ENCODE measurements at regions not wholly inside any gene's neighbourhood (a gene's known extent, or its start where the extent isn't known, plus 50 kb on each side); places are given as distances from the start of the nearest gene placed in this dataset.

DNA sequence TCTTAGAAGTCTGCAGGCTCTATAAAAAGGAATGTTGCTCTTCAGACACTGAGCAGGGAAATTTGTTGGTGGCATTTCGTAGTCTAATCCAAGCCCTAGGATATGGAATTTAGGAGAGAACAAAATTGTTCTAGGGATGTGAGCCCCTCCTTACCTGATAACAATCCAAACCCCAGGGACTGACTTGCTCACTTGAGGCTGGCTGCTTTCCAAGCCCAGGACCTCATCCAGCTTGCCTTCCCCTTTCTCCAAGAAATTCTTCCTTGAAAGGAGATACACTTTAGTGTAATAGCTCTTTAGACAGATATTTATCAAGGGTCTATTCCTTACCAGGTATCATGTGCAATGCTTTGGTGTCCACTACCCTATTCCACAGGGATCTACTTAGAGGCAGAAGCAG lies 279.8 kb downstream of the C1D start:
- intact Hi-C loops (cut with DNase I): no loop called here
- DNase-seq (no peak), ATAC-seq (no peak)

DNA sequence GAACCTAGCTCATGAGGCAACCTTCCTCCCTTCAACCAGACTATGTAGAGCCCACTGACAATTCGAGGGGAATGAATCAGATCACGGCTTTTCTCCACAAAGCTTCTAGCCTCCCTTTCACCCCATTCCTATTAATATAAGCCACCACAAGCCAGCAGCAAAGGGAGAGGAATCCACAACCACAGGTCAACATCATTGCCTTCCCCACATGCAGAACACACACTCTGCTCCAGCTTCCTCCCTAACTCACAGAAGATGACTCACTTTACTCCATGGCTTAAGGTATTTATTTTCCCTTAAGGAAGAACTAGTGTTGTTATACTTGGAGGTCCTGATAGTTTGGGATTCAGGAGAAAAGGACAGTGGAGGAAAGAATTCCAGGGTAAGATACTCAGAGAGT lies 272.2 kb downstream of the C1D start:
- ATAC-seq (no peak), DNase-seq (no peak)
- intact Hi-C loops (cut with DNase I): no loop called here

DNA sequence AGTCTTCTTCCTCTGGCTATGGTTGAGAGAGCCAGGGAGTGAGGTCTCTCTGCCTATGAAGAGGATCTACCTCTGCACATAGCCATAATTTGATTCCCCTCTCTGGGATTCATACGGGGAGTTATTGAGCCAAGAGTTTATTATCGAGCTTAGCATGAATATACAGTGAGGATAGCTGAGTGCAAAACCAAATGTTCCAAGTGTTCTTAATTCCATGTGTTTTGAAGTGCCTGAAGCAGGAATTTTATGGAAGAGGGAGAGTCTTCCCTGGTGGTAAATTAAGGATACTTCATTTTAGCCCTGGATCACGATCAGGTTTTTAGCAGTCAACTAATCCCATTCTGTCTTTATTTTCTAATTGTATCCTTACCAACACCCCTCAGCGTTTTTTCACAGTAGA lies 270.6 kb downstream of the C1D start:
- DNase-seq (no peak), ATAC-seq (no peak)
- intact Hi-C loops (cut with DNase I): no loop called here

DNA sequence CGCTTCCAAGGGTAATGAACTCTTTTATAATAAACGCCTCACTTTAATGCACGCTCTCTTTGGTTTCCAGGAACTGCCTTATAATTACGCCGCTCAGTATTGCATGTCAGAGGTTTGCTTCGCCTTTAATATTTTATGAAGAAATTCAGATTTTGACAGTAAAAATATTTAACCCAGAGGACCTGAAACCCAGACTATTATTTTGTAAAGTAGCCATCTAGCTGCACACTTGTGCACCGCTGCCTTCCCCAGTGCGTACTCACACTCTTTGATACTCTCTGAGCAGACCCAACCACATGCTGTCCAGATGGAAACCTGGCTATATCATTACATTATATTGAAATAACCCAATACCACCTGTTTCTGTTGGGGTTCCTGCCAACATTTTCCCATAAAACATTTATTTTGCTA lies 270.1 kb downstream of the C1D start:
- intact Hi-C loops (cut with DNase I): no loop called here
- no peak for DNase-seq

DNA sequence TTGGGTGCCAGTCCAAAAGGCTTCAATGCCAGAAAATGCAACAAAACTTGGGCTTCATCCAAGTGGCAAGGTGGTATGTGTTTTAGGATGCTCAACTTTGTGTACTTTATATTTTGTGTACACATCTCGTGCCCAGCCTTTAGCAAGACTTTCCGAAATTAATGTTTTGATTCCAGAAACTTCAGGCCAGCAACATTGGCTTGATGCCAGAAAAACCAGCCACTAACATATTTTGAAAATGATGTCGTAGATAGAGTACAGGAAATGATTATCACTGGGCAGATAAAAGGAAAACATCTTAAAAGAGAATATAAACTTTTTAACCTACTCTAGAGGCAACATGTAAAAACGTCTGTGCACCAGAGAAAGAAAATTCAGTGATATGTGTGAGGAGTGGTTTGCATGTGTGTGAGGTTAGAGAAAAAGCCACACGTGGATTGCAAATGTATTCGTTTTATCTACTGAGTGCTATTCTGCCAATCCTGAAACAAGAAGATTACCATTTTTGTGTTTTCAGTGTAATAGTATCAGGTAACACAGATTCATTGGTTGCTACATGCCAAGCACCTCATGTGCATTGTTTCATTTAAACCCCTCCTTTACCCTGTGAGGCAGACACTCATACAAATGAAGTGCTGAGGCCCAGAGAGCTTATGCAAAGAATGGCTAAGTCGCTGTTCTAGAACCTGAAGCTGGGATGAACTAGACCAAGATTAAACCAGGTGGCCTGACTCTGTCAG lies 264.8 kb downstream of the C1D start:
- DNase-seq (no peak), ATAC-seq (no peak)
- intact Hi-C loops (cut with DNase I): no loop called here

More for the DNA sequence above, 270.1 kb downstream of the C1D start:
- ATAC-seq: no peak

DNA sequence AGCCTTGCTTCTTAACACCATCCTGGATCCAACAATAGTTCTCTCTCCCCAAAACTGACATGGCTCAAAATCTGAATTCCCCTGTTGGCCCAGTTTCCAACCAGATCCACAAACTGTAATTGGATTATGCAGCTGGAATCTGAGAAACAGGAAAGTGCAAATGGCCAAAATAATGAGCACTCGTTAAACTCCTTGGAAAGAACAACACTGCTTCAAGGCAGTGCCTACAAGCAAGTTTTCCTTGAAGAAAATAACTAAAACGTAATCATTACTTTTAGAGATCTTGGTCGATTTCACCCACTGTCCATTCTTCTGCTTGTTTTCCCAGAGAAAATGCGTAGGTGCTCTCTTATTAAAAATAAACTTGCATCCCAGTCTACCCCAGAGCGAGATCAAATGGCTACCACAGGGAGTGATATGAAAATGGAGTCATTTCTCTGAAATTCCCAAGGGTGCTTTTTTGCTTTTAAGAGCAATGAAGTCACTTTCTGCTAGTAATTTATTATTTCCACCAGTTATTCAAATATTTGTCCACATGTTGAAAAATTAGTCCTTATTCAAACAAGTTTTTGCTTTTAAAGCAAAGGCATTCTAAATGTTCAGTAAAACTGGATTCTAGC lies 264.2 kb downstream of the C1D start:
- intact Hi-C loops (cut with DNase I): no loop called here
- peak in 1 of 2 donors; percentile 26 for ATAC-seq
- no peak for DNase-seq

DNA sequence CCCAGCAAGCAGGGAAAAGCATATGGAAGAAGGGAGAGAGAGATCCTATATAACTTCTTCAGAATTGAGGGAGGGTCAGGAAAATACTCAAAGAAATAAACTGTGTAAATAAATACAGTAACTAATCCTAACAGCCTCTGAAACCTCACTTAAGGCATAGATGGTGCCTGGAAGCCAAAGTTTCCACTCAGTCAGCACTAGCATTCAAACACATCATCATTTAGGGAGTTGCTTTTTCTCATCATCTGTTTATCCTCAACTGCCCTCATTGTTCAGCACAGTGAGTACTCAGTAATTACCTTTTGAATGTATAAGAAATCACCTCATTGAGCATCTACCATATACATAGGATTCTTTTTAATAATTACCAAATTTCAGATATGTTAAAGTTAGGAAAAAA lies 262.9 kb downstream of the C1D start:
- DNase-seq (no peak), ATAC-seq (no peak)
- intact Hi-C loops (cut with DNase I): no loop called here

DNA sequence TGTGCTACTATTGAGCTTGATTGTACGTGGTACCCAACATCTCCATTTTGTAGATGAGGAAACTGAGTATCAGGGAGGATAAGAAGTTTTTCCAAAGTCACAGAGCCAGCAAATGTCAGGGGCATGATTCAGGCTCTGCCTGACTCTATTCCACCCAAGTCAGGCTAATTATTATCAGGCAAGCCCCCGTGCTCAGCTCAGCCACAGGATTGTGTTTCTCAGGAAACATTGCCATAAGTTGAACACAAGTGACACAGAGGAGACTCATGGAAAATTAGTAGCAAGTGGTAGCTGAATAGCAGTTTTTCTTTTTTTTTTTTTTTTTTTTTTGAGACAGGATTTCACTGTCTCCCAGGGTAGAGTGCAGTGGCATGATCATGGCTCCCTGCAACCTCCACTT lies 260.5 kb downstream of the C1D start:
- DNase-seq: no peak
- no peak for ATAC-seq
- intact Hi-C loops (cut with DNase I): no loop called here

DNA sequence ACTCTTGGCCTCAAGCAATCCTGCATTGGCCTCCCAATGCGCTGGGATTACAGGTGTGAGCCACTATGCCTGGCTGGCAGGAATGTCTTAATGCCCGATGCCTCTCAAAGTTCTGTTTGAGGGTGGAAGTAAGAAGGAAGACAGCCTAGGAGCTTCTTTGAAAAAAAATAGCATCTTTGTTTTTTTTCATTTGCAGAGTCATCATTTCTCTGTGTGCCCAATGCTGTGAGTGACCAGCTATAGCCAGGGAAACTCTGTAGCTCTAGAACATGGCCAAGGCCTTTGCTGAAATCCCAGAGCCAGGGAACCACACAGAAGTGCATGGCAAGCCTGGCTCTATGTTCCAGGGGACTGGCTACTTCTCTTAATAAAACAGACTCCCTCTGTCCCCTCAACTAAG lies 260.0 kb downstream of the C1D start:
- no peak for ATAC-seq
- DNase-seq: no peak
- intact Hi-C loops (cut with DNase I): no loop called here

DNA sequence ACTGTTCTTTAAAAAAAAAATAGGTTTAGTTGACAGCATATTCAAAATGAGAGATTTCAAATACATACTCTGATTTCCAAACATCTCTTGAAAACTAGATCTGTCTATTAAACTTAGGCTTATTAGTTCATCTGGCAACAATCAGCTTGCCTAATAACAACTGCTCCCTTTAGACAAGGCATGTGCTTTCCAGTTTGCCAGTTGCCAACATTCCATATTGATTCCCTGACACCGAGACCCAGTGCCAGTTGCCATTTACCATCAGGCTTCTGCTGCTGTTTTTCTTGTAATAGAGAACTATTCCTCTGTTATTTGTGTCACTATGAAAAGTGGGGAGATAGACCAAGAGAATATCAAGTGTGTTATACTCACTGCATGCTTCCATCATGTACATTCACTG lies 256.0 kb downstream of the C1D start:
- no peak for ATAC-seq
- no peak for DNase-seq
- intact Hi-C loops (cut with DNase I): no loop called here

DNA sequence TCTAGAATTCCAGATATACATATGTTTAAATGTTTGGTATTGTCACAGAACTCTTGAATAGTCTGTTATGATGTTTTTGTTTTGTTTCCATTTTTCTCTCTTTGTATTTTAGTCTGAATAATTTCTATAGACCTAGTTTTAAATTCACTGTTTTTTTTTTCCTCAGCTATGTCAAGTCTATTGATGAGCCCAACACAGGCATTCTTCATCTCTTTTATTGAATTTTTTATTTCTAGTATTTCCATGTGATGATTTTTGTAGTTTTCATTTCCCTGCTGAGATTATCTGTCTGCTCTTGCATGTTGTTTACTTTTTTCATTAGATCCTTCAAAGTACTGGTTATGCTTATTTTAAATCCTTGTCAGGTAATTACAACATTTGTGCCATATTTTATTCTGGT lies 254.7 kb downstream of the C1D start:
- no peak for ATAC-seq

DNA sequence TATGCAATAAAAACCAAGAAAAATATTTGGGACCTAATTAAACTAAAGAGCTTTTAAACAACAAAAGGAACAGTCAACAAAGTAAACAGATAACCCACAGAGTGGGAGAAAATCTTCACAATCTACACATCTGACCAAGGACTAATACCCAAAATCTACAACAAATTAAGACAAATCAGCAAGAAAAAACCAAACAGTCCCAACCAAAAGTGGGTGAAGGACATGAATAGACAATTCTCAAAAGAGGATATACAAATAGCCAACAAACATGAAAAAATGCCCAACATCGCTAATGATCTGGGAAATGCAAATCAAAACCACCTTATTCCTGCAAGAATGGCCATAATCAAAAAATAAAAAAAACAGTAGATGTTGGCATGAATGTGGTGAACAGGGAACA lies 250.1 kb downstream of the C1D start:
- ATAC-seq (no peak), DNase-seq (no peak)
- intact Hi-C loops (cut with DNase I): no loop called here

More for the DNA sequence above, 254.7 kb downstream of the C1D start:
- no peak for DNase-seq
- intact Hi-C loops (cut with DNase I): no loop called here

DNA sequence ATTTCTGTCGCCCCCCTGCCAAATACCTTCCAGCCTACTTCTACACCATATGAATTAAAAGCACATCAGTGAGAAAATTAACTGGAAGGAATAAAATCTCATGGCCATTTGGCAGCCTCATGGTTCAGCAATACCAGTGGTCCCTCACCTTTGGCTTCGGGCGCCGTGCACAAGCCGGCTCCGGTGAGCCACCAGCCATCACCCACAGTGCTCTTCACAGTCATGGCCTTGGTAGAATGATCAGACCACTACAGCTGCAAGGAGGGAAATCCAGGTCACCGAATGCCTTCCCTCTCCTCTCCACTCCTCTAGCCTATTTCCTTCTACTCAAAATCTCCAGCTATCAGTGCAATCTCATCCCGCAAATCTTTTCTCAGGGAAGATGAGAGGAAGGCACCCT lies 239.1 kb downstream of the C1D start:
- DNase-seq (no peak), ATAC-seq (no peak)
- intact Hi-C loops (cut with DNase I): no loop called here

DNA sequence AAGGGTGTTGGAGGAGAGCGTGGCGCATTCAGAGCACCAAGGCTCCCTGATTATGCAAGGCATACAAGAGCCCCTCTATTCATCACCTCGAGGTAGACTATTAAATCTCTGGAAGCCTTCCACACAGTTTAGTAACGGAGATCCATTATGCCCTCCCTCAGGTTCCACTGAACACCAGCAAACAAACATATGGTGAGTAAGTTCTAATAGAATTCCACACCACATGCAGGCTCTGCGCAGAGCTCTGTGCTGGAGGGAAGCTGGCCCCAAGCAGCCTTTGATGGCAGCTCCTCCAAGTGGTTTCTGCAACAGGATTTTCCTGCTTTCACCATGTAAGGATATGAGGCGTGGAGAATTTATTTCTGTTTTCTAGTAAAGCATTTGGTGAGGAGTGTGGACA lies 238.6 kb downstream of the C1D start:
- intact Hi-C loops (cut with DNase I): no loop called here
- no peak for ATAC-seq

DNA sequence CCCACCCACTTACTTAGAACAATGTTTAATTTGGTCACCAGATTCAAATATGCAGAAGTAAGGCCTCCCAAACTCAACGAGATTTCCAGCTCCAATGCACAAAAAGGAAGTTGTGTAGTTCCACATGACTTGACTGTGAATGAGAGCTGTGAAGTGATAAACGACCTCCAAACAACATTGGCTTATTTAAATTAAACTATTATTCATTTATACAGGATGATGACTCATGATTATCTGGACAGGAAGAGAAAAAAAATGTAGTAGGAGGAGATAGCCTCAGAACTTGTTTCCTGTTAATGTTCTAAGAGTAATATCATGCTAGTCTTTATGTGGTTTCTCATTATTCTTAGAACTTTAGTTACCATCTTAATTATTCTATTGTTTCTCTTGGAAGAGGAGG lies 237.3 kb downstream of the C1D start:
- ATAC-seq (peak in 1 of 2 donors; percentile 57), DNase-seq (no peak)
- intact Hi-C loops (cut with DNase I): no loop called here

More for the DNA sequence above, 238.6 kb downstream of the C1D start:
- DNase-seq: no peak

DNA sequence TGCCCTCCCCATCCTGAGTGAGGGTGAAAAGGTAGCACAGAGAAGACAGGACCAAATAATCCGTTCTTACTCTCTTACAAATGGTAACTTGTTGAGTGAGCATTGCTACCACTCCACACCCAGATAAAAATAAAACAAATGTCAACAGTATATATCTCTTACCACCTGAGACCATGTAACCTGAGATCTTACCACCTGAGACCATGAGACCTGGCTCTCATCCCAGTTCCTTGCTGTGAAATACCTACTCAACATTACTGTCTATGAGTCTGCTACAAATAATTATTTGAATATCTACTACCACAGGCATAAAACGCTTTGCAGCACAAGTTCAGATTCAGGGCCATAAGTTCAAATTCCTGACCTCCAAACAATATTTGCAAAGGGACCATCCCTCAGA lies 234.7 kb downstream of the C1D start:
- DNase-seq (no peak), ATAC-seq (no peak)

DNA sequence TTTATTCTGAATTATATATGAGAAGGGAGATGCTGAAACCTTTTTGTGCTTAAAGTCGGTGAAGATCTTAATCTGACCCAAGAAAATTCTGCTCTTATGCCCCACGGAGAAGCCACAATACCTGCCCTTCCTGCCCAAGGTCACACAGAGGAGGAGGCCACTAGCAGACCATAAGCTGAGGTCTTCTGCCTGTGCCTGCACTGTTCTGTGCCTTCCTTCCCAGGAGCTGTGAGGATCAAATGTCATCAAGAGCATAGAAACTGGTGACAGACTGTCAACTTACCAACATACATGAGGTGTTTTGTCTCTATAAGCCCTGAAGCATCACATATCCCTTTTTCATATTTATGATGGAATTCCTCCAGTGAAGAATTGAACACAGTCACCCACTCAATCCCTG lies 233.3 kb downstream of the C1D start:
- no peak for ATAC-seq
- intact Hi-C loops (cut with DNase I): no loop called here
- no peak for DNase-seq

More for the DNA sequence above, 234.7 kb downstream of the C1D start:
- intact Hi-C loops (cut with DNase I): no loop called here

DNA sequence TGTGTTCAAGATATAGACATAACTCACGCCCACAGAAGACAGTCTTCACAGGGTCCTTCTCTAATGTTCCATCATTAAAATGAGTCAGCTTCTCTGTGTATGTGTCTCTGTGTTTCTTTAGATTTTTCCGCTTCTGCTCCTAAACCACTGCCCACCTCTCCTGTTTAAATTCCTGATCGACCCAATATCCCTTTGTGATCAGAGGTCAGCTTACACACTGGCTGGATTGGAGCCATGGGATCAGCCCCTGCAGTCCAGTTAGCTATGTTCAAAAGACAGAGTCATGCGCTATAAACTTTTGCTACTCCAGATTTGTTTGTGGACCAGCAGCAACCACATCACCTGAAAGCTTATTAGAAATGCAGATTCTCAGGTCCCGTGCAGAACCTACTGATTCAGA lies 229.2 kb downstream of the C1D start:
- intact Hi-C loops (cut with DNase I): no loop called here
- DNase-seq: no peak
- ATAC-seq: no peak

DNA sequence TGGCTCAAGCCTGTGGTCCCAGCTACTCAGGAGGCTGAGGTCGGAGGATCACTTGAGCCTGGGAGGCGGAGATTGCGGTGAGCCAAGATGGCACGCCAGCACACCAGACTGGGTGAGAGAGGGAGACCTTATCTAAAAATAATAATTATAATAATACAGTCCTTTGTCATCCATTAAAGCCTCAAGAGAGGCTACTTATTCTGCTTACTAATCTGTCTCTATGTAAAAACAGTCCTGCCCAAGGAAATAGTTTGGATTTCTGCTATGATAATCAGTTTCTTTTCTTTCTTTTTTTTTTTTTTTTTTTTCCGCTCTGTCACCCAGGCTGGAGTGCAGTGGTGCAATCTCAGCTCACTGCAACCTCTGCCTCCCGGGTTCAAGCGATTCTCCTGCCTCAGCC lies 228.3 kb downstream of the C1D start:
- ATAC-seq: no peak
- intact Hi-C loops (cut with DNase I): no loop called here
- no peak for DNase-seq

DNA sequence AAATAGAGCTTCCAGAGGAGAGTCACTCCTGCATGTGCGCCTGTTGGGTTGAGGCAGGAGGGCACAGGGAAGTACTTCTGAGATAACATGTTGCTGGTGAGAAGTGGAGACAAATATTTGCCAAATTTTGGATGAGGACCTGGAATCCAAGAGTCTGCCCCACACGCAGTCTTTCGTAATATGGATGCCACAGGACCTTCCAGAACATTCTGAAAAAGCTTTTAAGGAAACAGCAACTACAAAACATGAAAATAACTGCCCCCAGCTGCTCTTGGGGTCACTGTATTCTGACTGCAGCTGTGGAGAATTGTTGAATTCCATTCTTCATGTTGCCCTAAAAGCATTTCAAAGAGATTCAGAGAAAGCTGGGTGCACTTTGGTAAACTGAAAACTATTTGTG lies 227.5 kb downstream of the C1D start:
- no peak for DNase-seq
- intact Hi-C loops (cut with DNase I): no loop called here

DNA sequence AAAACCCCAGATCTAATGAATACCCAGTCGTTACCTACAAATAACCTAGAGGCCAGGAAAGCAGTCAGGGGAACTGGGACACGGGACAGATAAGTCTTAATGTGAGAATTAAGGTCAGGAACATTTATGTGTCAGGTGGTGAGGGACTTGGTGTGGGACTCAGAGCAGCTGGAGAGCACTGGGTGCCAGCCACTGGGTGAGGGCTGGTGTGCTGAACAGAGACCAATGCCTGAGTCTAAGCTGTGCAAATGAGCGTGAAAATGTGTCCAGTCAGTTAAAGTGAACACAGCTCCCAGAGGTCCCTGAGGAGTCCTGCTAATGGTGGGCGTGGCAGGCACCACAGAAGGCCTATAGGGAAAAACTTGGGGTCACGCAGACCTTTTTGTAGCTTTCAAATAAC lies 225.9 kb downstream of the C1D start:
- intact Hi-C loops (cut with DNase I): no loop called here
- ATAC-seq (no peak), DNase-seq (no peak)

More for the DNA sequence above, 227.5 kb downstream of the C1D start:
- no peak for ATAC-seq

Data from left cardiac atrium (tissue), 4 donors.